Glutamatergic neuron (in vitro differentiated cells): ENCODE measurements at regions not wholly inside any gene's neighbourhood (a gene's known extent, or its start where the extent isn't known, plus 50 kb on each side); places are given as distances from the start of the nearest gene placed in this dataset.

Source experiments
- DNase-seq: peaks from one replicate; pipeline ENCODE4 v3.0.0; 2022
- H3K27ac Mint-ChIP-seq: one replicate; pipeline ENCODE4 v1.8.0; 2020; ENCODE audit warnings: mild to moderate bottlenecking, mixed read lengths, inconsistent platforms; ENCODE audit not compliant: unreplicated experiment
- H3K27me3 Mint-ChIP-seq: one replicate; pipeline ENCODE4 v1.8.0; 2020; ENCODE audit warnings: mild to moderate bottlenecking, moderate library complexity, mixed read lengths, inconsistent platforms; ENCODE audit not compliant: unreplicated experiment
- H3K36me3 Mint-ChIP-seq: one replicate; pipeline ENCODE4 v1.8.0; 2020; ENCODE audit warnings: mild to moderate bottlenecking, mixed read lengths, inconsistent platforms; ENCODE audit not compliant: unreplicated experiment
- H3K4me1 Mint-ChIP-seq: one replicate; pipeline ENCODE4 v1.8.0; 2020; ENCODE audit warnings: mild to moderate bottlenecking, low read depth, mixed read lengths, inconsistent platforms; ENCODE audit not compliant: unreplicated experiment
- H3K4me3 Mint-ChIP-seq: one replicate; pipeline ENCODE4 v1.8.0; 2020; ENCODE audit warnings: mild to moderate bottlenecking, mixed read lengths, inconsistent platforms; ENCODE audit not compliant: unreplicated experiment
- H3K9me3 Mint-ChIP-seq: one replicate; pipeline ENCODE4 v1.8.0; 2020; ENCODE audit warnings: mild to moderate bottlenecking, moderate library complexity, mixed read lengths, inconsistent platforms; ENCODE audit not compliant: unreplicated experiment
- CTCF ChIP-seq: fragments of 200-600 bp; sonication (generic); IDR thresholded peaks from one replicate; pipeline ENCODE4 v1.5.0; 2021; ENCODE audit not compliant: partially characterized antibody, unreplicated experiment

DNA sequence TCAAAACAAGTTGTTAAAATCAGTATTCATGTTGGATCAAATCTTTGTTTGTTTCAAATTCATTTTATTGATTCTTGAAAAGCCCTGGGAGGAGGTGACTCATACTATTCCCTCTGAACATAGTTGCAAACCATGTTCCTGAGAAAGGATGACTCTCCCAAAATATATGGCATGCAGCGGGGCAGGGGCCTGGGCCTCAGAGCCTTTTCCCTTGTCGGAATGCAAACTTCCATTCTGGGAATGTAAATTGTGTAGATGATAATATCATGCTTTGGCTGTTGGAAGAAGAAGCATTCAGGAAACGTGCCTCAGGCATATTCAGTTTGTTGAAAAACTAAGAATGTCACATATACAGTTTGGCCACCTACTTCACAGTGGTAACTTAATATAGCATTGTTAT, 242.0 kb downstream of the AUH start:
- Mint-ChIP-seq H3K27me3 (no peaks in the 10 kb centered on the region), H3K36me3 (peaks cover 12% of the 10 kb centered on the region), H3K4me3 (no peak overlapping the region), H3K9me3 (peaks cover 4% of the 10 kb centered on the region), H3K4me1 (peaks cover 15% of the 10 kb centered on the region), H3K27ac (no peak overlapping the region)
- no peak for DNase-seq
- TF ChIP-seq CTCF, result no peak

DNA sequence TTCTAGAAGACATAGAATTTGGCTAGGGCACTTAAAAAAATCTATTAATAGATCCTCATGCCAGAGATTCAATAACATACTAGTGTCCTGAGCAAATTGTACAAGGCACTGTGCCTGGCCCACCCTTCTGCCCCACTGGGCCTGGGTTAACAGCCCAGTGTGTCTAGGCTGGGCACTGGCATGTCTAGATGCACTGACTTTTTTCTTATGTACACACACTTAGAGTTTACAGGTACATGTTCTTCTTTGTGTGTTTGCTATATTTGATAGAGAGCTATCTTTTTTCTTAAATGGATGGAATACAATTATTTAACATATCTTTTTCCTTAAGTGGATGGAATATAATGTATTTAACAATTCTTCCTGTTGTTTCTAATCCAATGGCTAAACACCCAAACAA, 241.5 kb downstream of the AUH start:
- no peak overlapping the region for H3K27ac Mint-ChIP-seq
- H3K4me1 Mint-ChIP-seq, result peaks cover 15% of the 10 kb centered on the region
- no peak for TF ChIP-seq CTCF
- H3K9me3 Mint-ChIP-seq, result peaks cover 4% of the 10 kb centered on the region
- no peaks in the 10 kb centered on the region for H3K27me3 Mint-ChIP-seq
- no peak for DNase-seq
- H3K36me3 Mint-ChIP-seq, result peaks cover 12% of the 10 kb centered on the region
- no peak overlapping the region for H3K4me3 Mint-ChIP-seq

- H3K27me3 Mint-ChIP-seq, result peaks cover 3% of the 10 kb centered on the region
- peaks cover 12% of the 10 kb centered on the region for H3K36me3 Mint-ChIP-seq
- H3K4me1 Mint-ChIP-seq, result peaks cover 20% of the 10 kb centered on the region
- H3K27ac Mint-ChIP-seq, result no peak overlapping the region
- H3K9me3 Mint-ChIP-seq, result peaks cover 7% of the 10 kb centered on the region
- no peak for DNase-seq
- TF ChIP-seq CTCF, result no peak
- no peak overlapping the region for H3K4me3 Mint-ChIP-seq
Observed at GRCh38 chr9:91122755-91123154, 239.0 kb downstream of the AUH start.

GRCh38 chr9:91126761-91127445, 234.8 kb downstream of the AUH start:
- Mint-ChIP-seq H3K27me3 (peaks cover 3% of the 10 kb centered on the region), H3K36me3 (peaks cover 12% of the 10 kb centered on the region), H3K27ac (peak overlapping the region; percentile 49), H3K4me3 (no peak overlapping the region), H3K4me1 (peaks cover 8% of the 10 kb centered on the region), H3K9me3 (peaks cover 7% of the 10 kb centered on the region)
- no peak for DNase-seq
- TF ChIP-seq CTCF, result no peak

- Mint-ChIP-seq H3K27me3 (peaks cover 3% of the 10 kb centered on the region), H3K36me3 (peaks cover 12% of the 10 kb centered on the region), H3K4me3 (no peak overlapping the region), H3K4me1 (peaks cover 8% of the 10 kb centered on the region), H3K27ac (no peak overlapping the region), H3K9me3 (peaks cover 7% of the 10 kb centered on the region)
- TF ChIP-seq CTCF, result no peak
- DNase-seq, result no peak
Observed at GRCh38 chr9:91127653-91128052, 234.1 kb downstream of the AUH start.
